Heart left ventricle (tissue), 16 donors: ENCODE measurements at regions not wholly inside any gene's neighbourhood (a gene's known extent, or its start where the extent isn't known, plus 50 kb on each side); places are given as distances from the start of the nearest gene placed in this dataset.
"Not testable (repeated sequence)": the region's sequence is repeated elsewhere in the genome, so short reads cannot be mapped to it uniquely, and the experiment has no call there.

Experiments
- ATAC-seq, 4 donors: fragments of 200-7000 bp; cut with Tn5 transposase; one replicate each; pipeline ENCODE4 v1.9.1; 2020 to 2022; ENCODE audit warnings: moderate library complexity in 4 of 4, mild to moderate bottlenecking in 3 of 4, moderate number of reproducible peaks in 1 of 4
- DNase-seq, 5 donors: peaks; one replicate each; pipeline ENCODE4 v3.0.0-alpha.2; 2020
- H3K27ac ChIP-seq, 12 donors: fragments of 200-600 bp; sonication (generic) in 4 of 12; one replicate each; pipeline versions ENCODE4 v1.5.0 to v1.8.0; 2016 to 2022; ENCODE audit warnings: mild to moderate bottlenecking in 2 of 12
- H3K27me3 ChIP-seq, 9 donors: fragments of 200-600 bp; sonication (generic) in 2 of 9; one replicate each; pipeline versions ENCODE4 v1.5.1 to v1.8.0; 2016 to 2022; ENCODE audit warnings: mild to moderate bottlenecking in 3 of 9
- H3K36me3 ChIP-seq, 9 donors: fragments of 200-600 bp; sonication (generic) in 2 of 9; one replicate each; pipeline versions ENCODE4 v1.5.0 to v1.8.0; 2018 to 2022; ENCODE audit warnings: mild to moderate bottlenecking in 2 of 9
- H3K4me1 ChIP-seq, 12 donors: fragments of 200-600 bp; sonication (generic) in 4 of 12; one replicate each; pipeline versions ENCODE4 v1.5.0 to v1.8.0; 2016 to 2022; ENCODE audit warnings: mild to moderate bottlenecking in 3 of 12
- H3K4me3 ChIP-seq, 12 donors: fragments of 200-600 bp; sonication (generic) in 4 of 12; one replicate each; pipeline versions ENCODE4 v1.5.0 to v1.8.0; 2017 to 2022; ENCODE audit warnings: mild to moderate bottlenecking in 9 of 12, moderate library complexity in 4 of 12
- H3K9me3 ChIP-seq, 12 donors: fragments of 200-600 bp; sonication (generic) in 4 of 12; one replicate each; pipeline versions ENCODE4 v1.5.0 to v1.8.0; 2016 to 2022; ENCODE audit warnings: mild to moderate bottlenecking in 1 of 12
- POLR2A ChIP-seq, 2 donors: fragments of 450-650 bp; IDR thresholded peaks; one replicate each; pipeline ENCODE4 v1.6.1; 2017; ENCODE audit warnings: antibody characterized with exemption in 2 of 2, mild to moderate bottlenecking in 2 of 2, moderate library complexity in 2 of 2
- WGBS, 4 donors: extraction: QIAGEN DNeasy Blood & Tissue Kit in 2 of 4; methylation state at CpG; one replicate each; pipeline versions ENCODE4 v1.1.5 to v1.1.7; 2013 to 2018; 5-methylcytosine and 5-hydroxymethylcytosine counted together
- intact Hi-C, 10 donors: fragments of 100-400 bp; cut with DNase I; formaldehyde crosslinking; loops; one replicate each; pipeline versions ENCODE4 v1.11.1 to v1.14.2; 2022
- TF ChIP-seq, protein P1 (sequence below), 12 donors: fragments of 200-600 bp; sonication (generic) in 4 of 12; IDR thresholded peaks; one replicate each; pipeline versions ENCODE4 v1.5.0 to v1.8.0; 2018 to 2022; ENCODE audit warnings: antibody characterized with exemption in 12 of 12, mild to moderate bottlenecking in 5 of 12
- donor health status: ischemic (EF 13 %, LVEDD 7.1; RV severe dilation, severe dysfunction).
- donor health status: healthy with polysubstance abuse.
- donor health status: DM: no; HTN: yes; CAD: no.
- donor health status: DM: no; HTN: no; CAD: no.
- donor health status: ischemic (EF 25% LVEDD 6.9; RV normal size, moderate dysfunction).
- donor health status: ischemic (EF 25% LVEDD 5.7; RV mildly dilated, moderate dysfunction).
- donor health status: healthy.
- donor health status: DM: yes; HTN: yes; CAD: no.
- donor health status: ischemic (EF 35%, LVEDD 5.7; RV mildly dilated, moderate dysfunction).
- donor health status: nonischemic (EF 11% LVEDD 7.7; RV severe dilation, severe dysfunction).
- donor health status: DM: yes; HTN: yes; CAD: no.
- donor health status: PGD.
- donor health status: ischemic (EF 29% LVEDD 5.4; RV normal size, mild dysfunction).
- donor health status: nonischemic (EF 23%, LVEDD 6.1; RV moderate dilation, normal function).

DNA sequence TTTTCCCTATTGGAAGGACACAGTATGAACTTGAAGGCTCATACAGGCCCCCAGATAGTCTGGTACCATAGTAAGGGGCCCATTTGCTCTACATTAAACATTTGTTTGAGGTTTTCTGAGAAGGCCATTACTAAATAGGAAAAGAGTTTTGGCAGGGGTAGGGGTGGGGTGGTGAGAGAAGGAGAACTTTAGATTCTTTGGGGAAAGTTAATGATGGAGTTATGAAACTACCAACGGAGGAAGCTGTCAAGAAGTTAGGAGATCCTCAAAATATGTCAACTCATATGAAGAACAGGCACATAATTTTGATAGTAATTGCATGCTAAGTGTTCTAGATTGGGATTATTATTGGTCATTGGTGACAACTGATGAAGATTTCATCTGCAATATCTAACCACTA, 114.7 kb downstream of the TAF11L14 start:
- Histone ChIP-seq H3K27ac (no peak overlapping the region), H3K4me3 (no peak overlapping the region), H3K27me3 (no peaks in the 10 kb centered on the region), H3K9me3 (no peaks in the 10 kb centered on the region), H3K36me3 (no peaks in the 10 kb centered on the region), H3K4me1 (no peaks in the 10 kb centered on the region)
- no peak for TF ChIP-seq POLR2A (IDR thresholded peaks at IDR 0.05)
- TF ChIP-seq, protein P1, sequence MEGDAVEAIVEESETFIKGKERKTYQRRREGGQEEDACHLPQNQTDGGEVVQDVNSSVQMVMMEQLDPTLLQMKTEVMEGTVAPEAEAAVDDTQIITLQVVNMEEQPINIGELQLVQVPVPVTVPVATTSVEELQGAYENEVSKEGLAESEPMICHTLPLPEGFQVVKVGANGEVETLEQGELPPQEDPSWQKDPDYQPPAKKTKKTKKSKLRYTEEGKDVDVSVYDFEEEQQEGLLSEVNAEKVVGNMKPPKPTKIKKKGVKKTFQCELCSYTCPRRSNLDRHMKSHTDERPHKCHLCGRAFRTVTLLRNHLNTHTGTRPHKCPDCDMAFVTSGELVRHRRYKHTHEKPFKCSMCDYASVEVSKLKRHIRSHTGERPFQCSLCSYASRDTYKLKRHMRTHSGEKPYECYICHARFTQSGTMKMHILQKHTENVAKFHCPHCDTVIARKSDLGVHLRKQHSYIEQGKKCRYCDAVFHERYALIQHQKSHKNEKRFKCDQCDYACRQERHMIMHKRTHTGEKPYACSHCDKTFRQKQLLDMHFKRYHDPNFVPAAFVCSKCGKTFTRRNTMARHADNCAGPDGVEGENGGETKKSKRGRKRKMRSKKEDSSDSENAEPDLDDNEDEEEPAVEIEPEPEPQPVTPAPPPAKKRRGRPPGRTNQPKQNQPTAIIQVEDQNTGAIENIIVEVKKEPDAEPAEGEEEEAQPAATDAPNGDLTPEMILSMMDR (IDR thresholded peaks at IDR 0.05) = no peak
- intact Hi-C loops = no loop called here
- DNase-seq (no peak), ATAC-seq (no peak)
- 51 to 60% (median 56%) methylated on average over 1 of the region's 1 CpG for WGBS, 4 donors

DNA sequence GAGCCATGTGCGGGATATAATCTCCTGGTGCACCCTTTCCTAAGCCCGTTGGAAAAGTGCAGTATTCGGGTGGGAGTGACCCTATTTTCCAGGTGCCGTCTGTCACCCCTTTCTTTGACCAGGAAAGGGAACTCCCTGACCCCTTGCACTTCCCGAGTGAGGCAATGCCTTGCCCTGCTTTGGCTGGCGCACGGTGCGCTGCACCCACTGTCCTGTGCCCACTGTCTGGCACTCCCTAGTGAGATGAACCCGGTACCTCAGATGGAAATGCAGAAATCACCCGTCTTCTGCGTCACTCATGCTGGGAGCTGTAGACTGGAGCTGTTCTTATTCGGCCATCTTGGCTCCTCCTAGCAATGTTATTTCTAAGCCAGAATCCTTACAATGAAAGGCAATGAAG, 121.1 kb downstream of the TAF11L14 start:
- H3K27ac ChIP-seq, intact Hi-C loops, ATAC-seq, H3K9me3 ChIP-seq, H3K4me3 ChIP-seq, H3K36me3 ChIP-seq, H3K27me3 ChIP-seq, H3K4me1 ChIP-seq, DNase-seq: not testable (repeated sequence)
- 81 to 95% (median 92%) methylated on average over 12 of the region's 12 CpGs for WGBS, 4 donors

DNA sequence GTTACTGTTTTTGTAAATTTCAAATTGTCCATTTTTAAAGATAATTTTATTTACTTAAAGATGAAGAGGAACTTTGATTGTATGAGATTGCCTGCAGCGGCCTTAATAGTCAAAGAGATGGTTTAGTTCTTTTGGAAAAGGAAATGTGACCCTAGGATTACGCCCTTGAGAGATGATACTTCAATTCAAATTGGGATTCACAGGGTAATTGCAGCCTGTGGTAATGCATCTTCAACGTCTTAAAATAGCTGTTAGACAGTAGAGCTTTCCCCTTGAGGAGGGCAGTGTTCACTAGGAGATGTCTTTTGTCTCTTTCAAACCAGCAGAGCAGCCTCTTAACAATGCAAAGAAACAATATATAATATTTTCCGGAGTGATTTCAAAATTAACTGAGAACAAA, 127.1 kb downstream of the TAF11L14 start:
- H3K9me3 ChIP-seq = no peaks in the 10 kb centered on the region
- no peak for ATAC-seq
- H3K4me3 ChIP-seq = no peak overlapping the region
- WGBS, 4 donors = 51 to 66% (median 55%) methylated on average over 4 of the region's 4 CpGs
- no peaks in the 10 kb centered on the region for H3K36me3 ChIP-seq
- intact Hi-C loops = no loop called here
- no peaks in the 10 kb centered on the region for H3K4me1 ChIP-seq
- TF ChIP-seq, protein P1 (IDR thresholded peaks at IDR 0.05) = no peak
- no peak for TF ChIP-seq POLR2A (IDR thresholded peaks at IDR 0.05)
- no peak overlapping the region for H3K27ac ChIP-seq
- no peak for DNase-seq
- H3K27me3 ChIP-seq = no peaks in the 10 kb centered on the region

DNA sequence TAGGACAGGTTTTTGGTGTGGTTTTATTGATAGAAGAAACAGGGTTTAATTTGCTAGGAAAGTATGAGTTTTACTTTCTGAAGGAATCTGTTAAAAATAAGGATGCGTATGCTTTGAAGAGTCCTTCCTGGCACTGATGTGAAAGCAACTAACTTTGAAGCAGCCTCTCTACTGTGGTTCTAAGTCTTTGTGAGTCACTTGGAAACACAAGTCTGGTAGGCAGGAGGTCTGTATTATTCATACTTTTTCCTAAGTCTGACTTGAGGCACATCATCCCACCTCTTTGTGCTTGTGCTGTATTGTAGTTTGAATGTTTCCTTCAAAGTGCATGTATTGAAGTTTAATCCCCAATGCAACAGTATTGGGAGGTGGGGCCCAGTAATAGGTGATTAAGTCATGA, 129.0 kb downstream of the TAF11L14 start:
- Histone ChIP-seq H3K4me1 (no peaks in the 10 kb centered on the region), H3K36me3 (no peaks in the 10 kb centered on the region), H3K4me3 (no peak overlapping the region), H3K27me3 (no peaks in the 10 kb centered on the region), H3K9me3 (no peaks in the 10 kb centered on the region), H3K27ac (no peak overlapping the region)
- no peak for TF ChIP-seq POLR2A (IDR thresholded peaks at IDR 0.05)
- TF ChIP-seq, protein P1 (IDR thresholded peaks at IDR 0.05) = no peak
- intact Hi-C loops = no loop called here
- WGBS, 4 donors = 82 to 96% (median 94%) methylated on average over 1 of the region's 1 CpG
- ATAC-seq (no peak), DNase-seq (no peak)

DNA sequence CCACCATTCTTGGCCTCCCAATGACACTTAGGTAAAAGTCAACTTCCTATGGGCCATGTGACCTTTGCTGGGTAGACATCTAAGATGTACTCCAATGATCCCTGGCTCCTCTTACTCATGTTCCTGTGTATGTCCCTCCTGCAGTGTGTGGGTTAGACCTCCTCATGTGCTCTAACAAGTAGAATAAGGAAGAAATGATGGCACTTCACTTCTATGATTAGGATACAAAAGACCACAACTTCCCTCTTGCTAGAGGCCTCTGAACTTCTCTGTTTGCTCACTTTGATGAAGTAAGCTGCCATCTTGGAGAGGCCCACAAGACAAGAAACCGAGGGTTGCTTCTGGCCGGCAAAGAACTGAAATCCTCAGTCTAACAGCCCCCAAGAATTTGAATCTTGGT, 131.8 kb downstream of the TAF11L14 start:
- WGBS, 4 donors = 54 to 91% (median 79%) methylated on average over 2 of the region's 2 CpGs
- Histone ChIP-seq H3K27ac (no peak overlapping the region), H3K9me3 (no peaks in the 10 kb centered on the region), H3K4me3 (no peak overlapping the region), H3K27me3 (no peaks in the 10 kb centered on the region), H3K36me3 (no peaks in the 10 kb centered on the region), H3K4me1 (no peaks in the 10 kb centered on the region)
- no peak for TF ChIP-seq POLR2A (IDR thresholded peaks at IDR 0.05)
- TF ChIP-seq, protein P1 (IDR thresholded peaks at IDR 0.05) = no peak
- DNase-seq (no peak), ATAC-seq (no peak)
- intact Hi-C loops = no loop called here
